ENCODE measurements at regions not wholly inside any gene's neighbourhood (a gene's known extent, or its start where the extent isn't known, plus 50 kb on each side); places are given as distances from the start of the nearest gene placed in this dataset.

DNA sequence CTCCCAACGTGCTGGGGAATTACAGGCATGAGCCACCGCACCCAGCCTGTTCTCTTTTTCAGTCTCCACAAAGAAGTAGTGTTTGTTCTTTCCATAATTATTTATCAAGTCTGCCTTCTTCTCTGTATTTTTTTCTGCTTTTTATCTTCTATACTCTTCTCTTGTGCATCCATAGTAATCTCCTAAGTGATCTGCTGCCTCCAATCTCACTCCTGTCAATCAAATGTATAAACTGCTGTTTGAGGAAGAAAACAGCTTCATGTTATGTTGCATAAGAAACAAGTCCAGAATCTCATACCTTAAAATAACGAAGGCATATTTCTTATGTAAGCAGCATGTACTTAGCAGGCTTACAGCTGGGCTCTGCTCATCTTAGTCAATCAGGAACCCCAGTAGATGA is 801.6 kb upstream of the NR2F2 start (continued):
- TF ChIP-seq PPARA (CRISPR knock-in tag; IDR thresholded peaks at IDR 0.05; ENCODE audit: borderline replicate concordance) (no peak), ZFP3 (CRISPR knock-in tag; IDR thresholded peaks at IDR 0.05) (no peak)

- ATAC-seq = no peak
- TF ChIP-seq, protein P1, sequence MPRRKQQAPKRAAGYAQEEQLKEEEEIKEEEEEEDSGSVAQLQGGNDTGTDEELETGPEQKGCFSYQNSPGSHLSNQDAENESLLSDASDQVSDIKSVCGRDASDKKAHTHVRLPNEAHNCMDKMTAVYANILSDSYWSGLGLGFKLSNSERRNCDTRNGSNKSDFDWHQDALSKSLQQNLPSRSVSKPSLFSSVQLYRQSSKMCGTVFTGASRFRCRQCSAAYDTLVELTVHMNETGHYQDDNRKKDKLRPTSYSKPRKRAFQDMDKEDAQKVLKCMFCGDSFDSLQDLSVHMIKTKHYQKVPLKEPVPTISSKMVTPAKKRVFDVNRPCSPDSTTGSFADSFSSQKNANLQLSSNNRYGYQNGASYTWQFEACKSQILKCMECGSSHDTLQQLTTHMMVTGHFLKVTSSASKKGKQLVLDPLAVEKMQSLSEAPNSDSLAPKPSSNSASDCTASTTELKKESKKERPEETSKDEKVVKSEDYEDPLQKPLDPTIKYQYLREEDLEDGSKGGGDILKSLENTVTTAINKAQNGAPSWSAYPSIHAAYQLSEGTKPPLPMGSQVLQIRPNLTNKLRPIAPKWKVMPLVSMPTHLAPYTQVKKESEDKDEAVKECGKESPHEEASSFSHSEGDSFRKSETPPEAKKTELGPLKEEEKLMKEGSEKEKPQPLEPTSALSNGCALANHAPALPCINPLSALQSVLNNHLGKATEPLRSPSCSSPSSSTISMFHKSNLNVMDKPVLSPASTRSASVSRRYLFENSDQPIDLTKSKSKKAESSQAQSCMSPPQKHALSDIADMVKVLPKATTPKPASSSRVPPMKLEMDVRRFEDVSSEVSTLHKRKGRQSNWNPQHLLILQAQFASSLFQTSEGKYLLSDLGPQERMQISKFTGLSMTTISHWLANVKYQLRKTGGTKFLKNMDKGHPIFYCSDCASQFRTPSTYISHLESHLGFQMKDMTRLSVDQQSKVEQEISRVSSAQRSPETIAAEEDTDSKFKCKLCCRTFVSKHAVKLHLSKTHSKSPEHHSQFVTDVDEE (CRISPR knock-in tag; IDR thresholded peaks at IDR 0.05) = no peak
- TF ChIP-seq PPARA (CRISPR knock-in tag; IDR thresholded peaks at IDR 0.05; ENCODE audit: borderline replicate concordance) (no peak), TCF4 (CRISPR knock-in tag; IDR thresholded peaks at IDR 0.05; ENCODE audit: borderline replicate concordance) (no peak), CSRNP3 (CRISPR knock-in tag; IDR thresholded peaks at IDR 0.05) (no peak), RARB (CRISPR knock-in tag; IDR thresholded peaks at IDR 0.05) (no peak), SNAI2 (CRISPR knock-in tag; IDR thresholded peaks at IDR 0.05) (no peak), ESRRG (CRISPR knock-in tag; IDR thresholded peaks at IDR 0.05) (no peak)
- TF ChIP-seq, protein P2, sequence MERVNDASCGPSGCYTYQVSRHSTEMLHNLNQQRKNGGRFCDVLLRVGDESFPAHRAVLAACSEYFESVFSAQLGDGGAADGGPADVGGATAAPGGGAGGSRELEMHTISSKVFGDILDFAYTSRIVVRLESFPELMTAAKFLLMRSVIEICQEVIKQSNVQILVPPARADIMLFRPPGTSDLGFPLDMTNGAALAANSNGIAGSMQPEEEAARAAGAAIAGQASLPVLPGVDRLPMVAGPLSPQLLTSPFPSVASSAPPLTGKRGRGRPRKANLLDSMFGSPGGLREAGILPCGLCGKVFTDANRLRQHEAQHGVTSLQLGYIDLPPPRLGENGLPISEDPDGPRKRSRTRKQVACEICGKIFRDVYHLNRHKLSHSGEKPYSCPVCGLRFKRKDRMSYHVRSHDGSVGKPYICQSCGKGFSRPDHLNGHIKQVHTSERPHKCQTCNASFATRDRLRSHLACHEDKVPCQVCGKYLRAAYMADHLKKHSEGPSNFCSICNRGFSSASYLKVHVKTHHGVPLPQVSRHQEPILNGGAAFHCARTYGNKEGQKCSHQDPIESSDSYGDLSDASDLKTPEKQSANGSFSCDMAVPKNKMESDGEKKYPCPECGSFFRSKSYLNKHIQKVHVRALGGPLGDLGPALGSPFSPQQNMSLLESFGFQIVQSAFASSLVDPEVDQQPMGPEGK (CRISPR knock-in tag; IDR thresholded peaks at IDR 0.05; ENCODE audit: borderline replicate concordance) = no peak
Measured at GRCh38 chr15:95536638-95537037, 793.9 kb upstream of the NR2F2 start.

DNA sequence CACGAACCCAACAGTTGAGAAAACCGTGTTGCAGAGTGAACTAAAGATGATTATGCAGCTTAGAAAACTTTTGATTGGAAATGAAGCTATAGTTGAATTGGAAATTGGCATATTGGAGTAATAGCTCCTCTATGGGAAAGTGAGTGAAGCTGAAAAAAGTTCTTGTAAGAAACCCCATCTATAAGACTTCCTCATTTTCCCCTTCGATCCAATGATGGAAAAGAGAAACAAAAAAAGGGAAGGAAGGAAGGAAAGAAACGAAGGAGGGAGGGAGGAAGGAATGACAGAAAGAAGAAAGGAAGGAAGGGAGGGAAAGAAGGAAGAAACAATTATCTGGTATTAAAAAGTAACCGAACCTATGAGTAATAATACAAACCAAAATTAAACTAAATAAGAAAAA is 791.8 kb upstream of the NR2F2 start:
- no peak for ATAC-seq
- TF ChIP-seq CSDC2 (CRISPR knock-in tag; IDR thresholded peaks at IDR 0.05) (no peak), ZC3H10 (CRISPR knock-in tag; IDR thresholded peaks at IDR 0.05) (no peak), TOX (CRISPR knock-in tag; IDR thresholded peaks at IDR 0.05; ENCODE audit: borderline replicate concordance) (no peak), ZNF565 (CRISPR knock-in tag; conservative IDR thresholded peaks at IDR 0.05; ENCODE audit: low read depth) (no peak), BACH2 (CRISPR knock-in tag; IDR thresholded peaks at IDR 0.05; ENCODE audit: borderline replicate concordance) (no peak), ARNTL (CRISPR knock-in tag; IDR thresholded peaks at IDR 0.05; ENCODE audit: borderline replicate concordance, low read depth) (no peak), ZFP30 (CRISPR knock-in tag; IDR thresholded peaks at IDR 0.05) (no peak), CSRNP3 (CRISPR knock-in tag; IDR thresholded peaks at IDR 0.05) (no peak), RARB (CRISPR knock-in tag; IDR thresholded peaks at IDR 0.05) (no peak), ZFP3 (CRISPR knock-in tag; IDR thresholded peaks at IDR 0.05) (no peak), ISL1 (CRISPR knock-in tag; IDR thresholded peaks at IDR 0.05) (no peak), GLIS3 (CRISPR knock-in tag; IDR thresholded peaks at IDR 0.05) (no peak), PPARA (CRISPR knock-in tag; IDR thresholded peaks at IDR 0.05; ENCODE audit: borderline replicate concordance) (no peak), TCF4 (CRISPR knock-in tag; IDR thresholded peaks at IDR 0.05; ENCODE audit: borderline replicate concordance) (no peak), SNAI2 (CRISPR knock-in tag; IDR thresholded peaks at IDR 0.05) (no peak)
- TF ChIP-seq, protein P1 (CRISPR knock-in tag; IDR thresholded peaks at IDR 0.05) = no peak

Measured in SK-N-SH treated with all-trans-retinoic acid at 6 μM for 48 hours (cell line).